Fibroblast of pulmonary artery (primary cell): ENCODE measurements at regions not wholly inside any gene's neighbourhood (a gene's known extent, or its start where the extent isn't known, plus 50 kb on each side); places are given as distances from the start of the nearest gene placed in this dataset.

Experiments used
- DNase-seq: peaks from one replicate; pipeline ENCODE4 v3.0.0-alpha.2; 2010; ENCODE audit warnings: low read depth
- H3K4me3 ChIP-seq: replicated peaks from 2 replicates; pipeline ENCODE4 v1.5.1; 2011; ENCODE audit warnings: low read depth, mild to moderate bottlenecking, control low read depth, low read length, moderate library complexity
- CTCF ChIP-seq: IDR thresholded peaks from 2 replicates; pipeline ENCODE4 v1.5.1; 2011; ENCODE audit warnings: mild to moderate bottlenecking, control low read depth, low read length, inconsistent platforms; ENCODE audit errors: missing control alignments

- no peak for TF ChIP-seq CTCF
- no peak for DNase-seq
- H3K4me3 ChIP-seq = no peak overlapping the region
Observed at GRCh38 chr13:30021611-30022010, 171.2 kb upstream of the UBL3 start.

DNA sequence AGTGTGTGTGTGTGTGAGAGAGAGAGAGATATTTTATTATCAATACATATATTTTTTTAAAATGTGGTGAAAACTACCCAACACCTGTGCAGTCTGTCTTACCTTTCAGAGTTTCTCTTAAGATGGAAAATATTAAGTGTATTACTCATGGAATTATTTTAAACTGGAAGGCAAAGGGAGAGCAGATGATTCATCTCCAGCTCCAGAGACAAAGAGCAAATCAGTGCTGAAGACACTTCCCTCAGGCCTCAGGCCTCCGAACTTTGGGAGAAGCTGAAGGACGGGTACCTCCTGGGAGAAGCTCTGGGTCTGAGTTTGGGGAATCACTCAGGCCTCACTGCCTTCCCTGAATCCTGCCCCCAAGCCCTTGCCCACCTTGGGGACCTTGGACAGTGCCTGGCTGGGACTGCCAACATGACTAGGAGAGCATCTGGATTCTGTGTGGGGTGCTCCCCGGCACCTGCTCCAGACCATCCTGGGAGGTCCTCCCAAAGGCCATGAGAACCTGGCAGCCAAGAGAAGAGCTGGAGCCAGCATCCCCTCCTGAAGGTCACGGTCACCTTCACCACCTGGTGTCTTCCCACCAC is 170.4 kb upstream of the UBL3 start:
- DNase-seq = no peak
- no peak for TF ChIP-seq CTCF
- H3K4me3 ChIP-seq = no peak overlapping the region

DNA sequence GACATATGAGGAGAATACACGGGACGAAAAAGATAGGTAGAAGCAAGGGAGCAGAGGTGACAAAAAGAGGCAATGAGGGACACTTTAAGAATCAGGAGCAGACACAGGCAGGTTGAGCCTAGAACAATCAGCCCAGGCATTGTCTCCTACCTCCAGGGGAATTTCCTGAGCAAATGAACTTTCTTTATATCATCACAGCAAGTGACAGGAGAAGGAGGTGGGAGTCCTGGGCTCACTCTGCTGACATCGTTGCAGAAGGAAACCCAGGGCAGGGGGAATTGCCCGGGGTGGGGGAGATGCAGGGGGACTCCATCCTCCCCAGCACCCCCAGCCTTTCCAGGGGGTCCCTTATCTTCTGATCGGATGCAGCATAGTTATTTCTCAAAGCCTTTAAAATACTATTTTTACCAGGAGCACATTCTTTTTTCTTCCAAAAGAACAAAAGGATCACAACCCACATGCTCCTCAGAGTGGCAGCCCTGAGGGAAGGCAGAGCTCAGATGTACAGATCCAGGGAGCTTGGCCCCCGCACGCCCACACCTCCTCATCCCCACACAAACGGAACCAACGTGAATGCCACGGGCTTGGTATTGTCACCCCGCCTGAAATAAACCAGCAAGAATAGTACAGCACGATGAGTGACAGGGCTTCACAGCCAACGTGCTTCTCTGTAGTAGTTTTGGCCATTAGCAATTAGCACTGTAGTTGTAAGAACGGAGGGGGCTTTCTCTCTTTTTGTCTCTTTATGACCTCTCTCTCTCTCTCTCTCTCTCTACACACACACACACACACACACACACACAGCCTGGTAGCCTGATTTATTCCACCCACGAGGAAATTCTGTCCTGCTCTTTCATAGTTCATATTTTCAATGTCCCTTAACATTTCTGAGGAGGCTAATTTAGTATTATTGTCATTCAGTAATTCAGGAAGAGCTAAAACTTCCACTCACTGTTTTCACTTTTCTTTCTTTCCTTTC is 169.5 kb upstream of the UBL3 start:
- no peak for TF ChIP-seq CTCF
- DNase-seq = no peak
- H3K4me3 ChIP-seq = no peak overlapping the region

- no peak for DNase-seq
- no peak overlapping the region for H3K4me3 ChIP-seq
- TF ChIP-seq CTCF = no peak
Observed at GRCh38 chr13:30017880-30018279, 167.5 kb upstream of the UBL3 start.

GRCh38 chr13:30016398-30016797 is 166.0 kb upstream of the UBL3 start:
- DNase-seq = no peak
- TF ChIP-seq CTCF = no peak
- no peak overlapping the region for H3K4me3 ChIP-seq

- TF ChIP-seq CTCF = no peak
- no peak overlapping the region for H3K4me3 ChIP-seq
- no peak for DNase-seq
Observed at GRCh38 chr13:30009411-30009810, 159.0 kb upstream of the UBL3 start.

DNA sequence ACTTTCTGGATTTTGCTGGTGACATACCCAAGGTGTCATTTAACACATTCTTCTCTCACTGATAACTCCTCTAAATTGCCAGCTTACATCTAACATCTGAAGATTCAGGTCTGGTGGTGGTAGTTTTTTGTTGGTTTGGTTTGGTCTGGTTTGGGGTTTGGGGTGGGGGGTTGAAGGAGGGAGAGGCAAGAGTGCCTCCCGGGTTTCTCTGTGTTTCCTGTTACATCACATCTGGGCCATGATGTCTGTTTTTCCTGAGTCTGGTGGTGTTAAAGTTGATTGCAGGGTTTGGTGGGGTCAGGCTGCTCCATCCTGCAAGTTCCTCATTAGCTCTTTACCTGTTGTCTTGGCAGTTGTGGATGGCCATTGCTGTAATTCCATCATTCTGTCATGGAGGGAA is 155.8 kb upstream of the UBL3 start:
- TF ChIP-seq CTCF = no peak
- DNase-seq = no peak
- H3K4me3 ChIP-seq = no peak overlapping the region
